ENCODE measurements at regions not wholly inside any gene's neighbourhood (a gene's known extent, or its start where the extent isn't known, plus 50 kb on each side); places are given as distances from the start of the nearest gene placed in this dataset.

- no peak for DNase-seq (ENCODE audit: low spot score)
Measured at GRCh38 chr3:24937228-24937627, 442.6 kb upstream of the THRB start.

DNA sequence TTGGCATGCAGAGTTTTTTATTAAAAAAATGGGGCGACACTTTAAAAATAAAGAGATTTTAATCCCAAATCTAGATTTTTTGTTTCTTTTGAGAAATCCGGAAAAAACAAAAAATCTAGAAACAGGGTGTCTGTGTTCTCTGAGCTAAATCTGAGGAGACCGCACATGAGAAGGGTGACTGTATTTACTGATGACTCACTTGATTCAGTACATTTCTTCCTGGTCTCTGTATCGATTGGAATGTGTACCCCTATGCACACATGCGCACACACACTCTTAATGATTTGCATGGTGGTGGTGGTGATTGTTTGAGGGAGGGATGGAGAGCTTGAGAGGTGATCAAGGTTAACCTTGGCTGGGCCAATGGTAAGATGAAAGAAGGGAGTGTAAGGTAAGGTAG is 443.1 kb upstream of the THRB start:
- DNase-seq (ENCODE audit: low spot score): no peak

DNA sequence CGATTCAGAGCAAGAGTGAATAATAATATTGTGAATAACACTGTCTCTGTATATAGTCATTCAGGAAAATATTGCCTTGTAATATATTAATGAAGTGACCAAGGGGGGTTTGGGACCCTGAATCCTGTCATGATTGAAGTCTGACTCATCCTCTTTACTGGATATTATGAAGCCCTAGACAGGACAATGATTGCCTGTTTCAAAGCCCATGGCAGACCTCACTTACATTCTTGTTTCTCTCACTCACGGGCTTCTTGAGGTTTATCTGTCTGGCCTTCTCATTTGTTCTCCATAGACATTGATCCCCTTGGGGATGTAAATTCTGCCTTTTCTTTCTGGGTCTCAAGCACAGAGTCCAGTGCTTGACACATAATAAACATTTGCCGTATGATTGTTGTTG is 449.3 kb upstream of the THRB start:
- DNase-seq (ENCODE audit: low spot score): no peak

GRCh38 chr3:24944805-24945520 is 450.3 kb upstream of the THRB start:
- no peak for DNase-seq (ENCODE audit: low spot score)

GRCh38 chr3:24945563-24945962 is 450.9 kb upstream of the THRB start:
- no peak for DNase-seq (ENCODE audit: low spot score)

DNA sequence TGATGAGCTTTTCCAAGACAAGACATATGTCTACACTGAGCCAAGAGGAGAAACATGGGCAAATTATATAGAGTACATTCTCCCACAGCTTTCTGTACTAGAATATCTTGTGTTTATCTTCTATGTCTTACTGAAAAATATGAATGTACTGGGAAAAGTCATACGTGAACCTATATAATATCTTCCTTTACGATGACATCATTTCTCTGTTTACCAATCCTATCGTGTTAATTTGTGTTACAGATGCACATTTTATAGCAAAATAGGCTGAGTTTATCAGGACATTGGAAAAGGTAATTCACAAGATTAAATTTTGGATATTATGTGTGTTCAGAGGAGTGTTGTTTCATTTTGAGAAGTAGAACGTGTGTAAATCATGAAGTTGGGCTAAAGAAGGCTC is 452.5 kb upstream of the THRB start:
- DNase-seq (ENCODE audit: low spot score): no peak

DNA sequence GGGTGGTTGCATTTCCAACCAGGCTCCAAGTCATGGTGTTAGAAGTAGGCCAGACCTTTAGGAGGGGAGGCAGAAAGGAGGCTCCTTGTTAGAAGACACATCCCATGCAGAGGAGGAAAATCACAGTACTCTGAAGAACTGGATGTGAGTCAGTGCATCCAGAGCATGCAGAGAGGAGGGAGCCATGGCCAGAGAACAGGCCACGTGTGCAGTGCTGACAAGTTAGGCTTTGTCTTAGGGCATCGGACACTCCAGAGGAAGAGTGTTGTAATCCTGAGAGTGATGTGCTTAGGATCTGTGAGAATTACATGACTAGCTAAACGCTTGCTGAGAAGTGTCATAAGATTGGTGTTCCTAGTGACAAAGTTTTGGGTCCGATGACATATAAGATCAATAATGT is 456.5 kb upstream of the THRB start:
- peak; percentile 51 for DNase-seq (ENCODE audit: low spot score)

DNA sequence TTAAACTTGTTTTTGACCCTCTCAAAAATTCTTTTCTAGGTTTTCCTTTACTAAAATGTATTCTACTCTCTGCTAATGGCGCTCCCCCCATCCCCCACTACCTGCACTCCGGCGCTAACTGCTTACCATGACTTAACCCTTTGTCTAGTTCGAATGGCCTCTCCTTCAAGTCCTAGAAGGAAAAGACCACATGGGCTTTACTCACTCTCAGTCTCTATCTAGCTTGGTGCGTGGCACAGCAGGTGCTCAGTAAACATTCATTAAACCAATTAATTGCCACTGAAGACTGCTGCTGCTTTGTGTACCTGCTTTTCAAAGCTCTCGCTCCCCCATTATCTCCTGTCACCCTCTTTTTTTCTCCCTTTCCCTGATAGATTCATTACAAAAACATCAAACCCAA is 457.7 kb upstream of the THRB start:
- DNase-seq (ENCODE audit: low spot score): no peak

- DNase-seq (ENCODE audit: low spot score): no peak
Measured at GRCh38 chr3:24953060-24953771, 458.6 kb upstream of the THRB start.

DNA sequence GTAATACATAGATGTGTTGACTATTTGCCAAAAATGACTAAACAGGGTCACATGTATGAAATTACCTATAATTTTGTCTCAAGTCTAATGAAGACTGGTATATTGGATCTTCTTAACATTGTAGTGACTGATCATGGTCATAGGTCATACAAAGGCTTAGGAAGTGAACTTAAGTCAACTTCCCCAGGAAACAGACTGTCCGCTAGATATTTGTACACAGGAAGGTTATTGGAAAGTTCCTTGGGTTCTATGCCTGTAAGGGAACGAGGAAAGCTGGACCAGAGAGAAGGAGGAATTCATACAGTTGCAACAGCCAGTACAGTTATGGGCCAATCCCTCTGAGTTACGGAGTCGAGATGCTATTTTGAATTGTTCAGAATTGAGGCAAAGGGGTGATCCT is 462.0 kb upstream of the THRB start:
- no peak for DNase-seq (ENCODE audit: low spot score)

- no peak for DNase-seq (ENCODE audit: low spot score)
Measured at GRCh38 chr3:24958271-24958670, 463.6 kb upstream of the THRB start.

DNA sequence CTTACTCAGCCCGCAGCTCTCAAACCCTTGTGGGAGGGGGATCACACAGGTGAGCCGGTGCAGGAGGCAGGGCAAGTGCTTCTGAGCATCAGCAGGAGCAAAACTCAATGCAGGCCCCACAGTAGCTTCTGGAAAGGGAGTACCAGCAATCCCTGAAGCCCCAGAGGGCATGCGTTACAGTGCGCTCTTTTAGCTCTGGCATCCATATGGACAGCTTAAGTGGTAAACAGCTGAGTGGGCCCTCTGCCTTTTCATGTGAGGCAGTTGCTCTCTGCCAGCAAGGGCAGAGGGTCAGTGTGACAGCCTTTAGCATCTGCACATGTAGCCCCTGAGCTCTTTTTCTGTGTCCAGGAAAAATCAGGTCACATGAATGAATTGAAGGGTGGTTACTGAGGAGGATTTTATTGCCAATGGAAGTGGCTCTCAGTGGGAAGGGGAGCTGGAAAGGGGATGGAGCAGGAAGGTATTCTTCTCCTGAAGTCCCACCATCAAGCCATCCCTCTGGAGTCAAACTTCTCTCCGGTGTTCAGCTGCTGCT is 464.3 kb upstream of the THRB start:
- DNase-seq (ENCODE audit: low spot score): no peak

DNA sequence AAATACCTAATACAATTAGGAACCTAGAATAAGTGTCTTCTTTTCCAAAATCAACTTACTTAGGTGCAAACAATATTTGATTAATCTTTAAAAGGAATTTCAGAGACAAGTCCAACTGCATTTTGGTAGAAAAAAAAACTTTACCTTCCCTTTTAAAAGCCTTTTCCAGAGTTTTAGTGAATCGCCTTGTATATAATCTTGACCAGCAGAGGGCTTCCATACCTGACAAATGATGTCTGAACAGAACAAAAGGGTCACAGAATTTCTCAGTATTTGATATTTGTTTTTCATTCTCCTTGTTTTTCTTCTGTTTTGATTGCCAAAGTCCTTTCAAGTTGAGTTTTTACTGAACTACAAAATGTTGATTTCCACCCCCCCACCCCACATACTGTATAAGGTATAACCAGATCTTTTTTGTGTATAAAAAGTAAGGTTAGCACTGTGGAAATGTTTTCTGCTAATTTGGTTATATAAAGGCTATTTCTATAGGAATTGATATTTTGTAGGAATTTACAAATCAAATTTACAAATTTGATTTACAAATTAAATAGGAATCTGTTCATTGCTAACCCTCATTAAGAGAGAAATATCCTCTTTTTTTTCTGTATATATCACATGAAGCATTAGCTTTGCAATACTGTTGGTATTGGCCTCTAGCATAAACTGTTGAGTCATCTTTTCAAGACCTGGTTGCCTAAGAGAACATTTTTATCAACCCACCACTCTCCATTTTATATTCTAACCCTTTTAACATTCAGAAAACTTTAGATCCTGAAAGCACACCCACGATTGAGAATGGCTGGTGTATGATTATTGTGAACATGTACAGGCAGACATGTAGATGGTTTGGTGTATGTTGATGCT is 464.1 kb upstream of the RARB start:
- peak; percentile 18 for DNase-seq (ENCODE audit: low spot score)

DNA sequence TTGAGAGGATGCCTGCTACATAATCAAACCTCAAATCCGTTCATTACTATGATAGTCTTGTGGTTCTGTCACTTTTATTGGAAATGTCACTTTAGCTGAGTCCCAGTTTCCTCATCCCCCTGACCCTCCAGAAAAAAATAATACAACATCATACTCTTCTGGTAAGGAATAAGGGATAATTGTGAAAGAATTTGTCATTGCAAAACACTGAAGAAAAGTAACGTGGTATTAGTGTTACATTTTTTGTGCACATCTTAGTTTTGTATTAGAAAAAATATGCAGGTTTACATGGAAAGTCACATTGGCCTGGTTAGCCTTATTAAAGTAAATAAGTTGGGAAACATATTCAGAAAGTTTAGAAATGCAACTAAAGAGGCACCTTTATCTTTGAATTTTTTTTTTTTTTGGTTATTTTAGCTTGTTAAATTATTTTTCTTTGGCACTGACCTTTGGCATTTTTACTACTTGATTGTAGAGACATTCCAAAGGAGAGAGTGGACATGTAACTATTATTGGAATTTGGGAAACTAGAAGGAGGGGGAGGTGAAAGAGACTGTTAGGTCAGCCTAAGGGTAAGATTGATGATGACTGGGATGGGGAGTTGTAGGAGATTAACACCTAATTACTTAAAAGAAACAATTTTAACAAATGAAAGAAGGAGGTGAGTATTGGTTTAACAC is 462.2 kb upstream of the RARB start:
- DNase-seq (ENCODE audit: low spot score): no peak

DNA sequence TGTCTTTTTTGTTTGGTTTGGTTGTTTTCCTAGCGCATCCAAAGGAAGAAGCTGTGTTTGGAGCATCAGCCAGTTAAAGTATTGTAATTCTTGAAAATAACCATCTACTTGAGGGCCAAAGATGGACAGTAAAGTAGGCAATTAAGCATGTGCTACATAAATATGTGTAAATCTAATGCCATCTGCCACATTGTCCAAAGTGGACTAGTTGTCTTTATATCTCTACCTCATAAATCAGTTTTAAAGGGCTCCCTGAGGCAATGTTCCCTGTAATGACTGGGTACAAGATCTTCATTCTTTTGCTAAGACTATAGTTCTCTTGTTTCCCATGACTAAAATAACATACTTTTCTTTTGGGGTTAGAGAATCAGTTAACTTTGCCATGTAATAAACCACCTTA is 460.0 kb upstream of the RARB start:
- DNase-seq (ENCODE audit: low spot score): no peak

GRCh38 chr3:24972491-24972890 is 455.6 kb upstream of the RARB start:
- DNase-seq (ENCODE audit: low spot score): no peak

GRCh38 chr3:24981309-24981708 is 446.8 kb upstream of the RARB start:
- DNase-seq (ENCODE audit: low spot score): no peak

- DNase-seq (ENCODE audit: low spot score): no peak
Measured at GRCh38 chr3:24981924-24982323, 446.1 kb upstream of the RARB start.

GRCh38 chr3:24985668-24986067 is 442.4 kb upstream of the RARB start:
- DNase-seq (ENCODE audit: low spot score): peak; percentile 50

DNA sequence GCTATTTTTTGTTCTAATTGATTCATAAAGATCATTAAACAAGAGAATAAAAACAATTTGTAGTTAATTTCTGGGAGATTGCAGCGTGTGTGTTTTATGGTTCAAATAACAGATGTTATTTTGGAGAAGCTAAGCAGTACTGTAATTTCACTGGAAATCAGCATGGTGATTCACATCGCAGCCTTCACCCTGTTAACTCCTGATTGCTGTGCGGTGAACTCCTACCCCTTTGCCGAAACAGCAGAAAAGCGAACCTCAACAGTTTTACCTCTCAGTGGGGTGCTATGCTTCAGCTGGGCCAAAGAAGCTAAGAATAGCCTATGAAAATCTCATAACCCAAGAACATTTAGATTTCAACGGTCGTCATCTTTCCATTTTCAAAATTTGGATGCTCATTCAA is 441.5 kb upstream of the RARB start:
- peak; percentile 12 for DNase-seq (ENCODE audit: low spot score)

DNA sequence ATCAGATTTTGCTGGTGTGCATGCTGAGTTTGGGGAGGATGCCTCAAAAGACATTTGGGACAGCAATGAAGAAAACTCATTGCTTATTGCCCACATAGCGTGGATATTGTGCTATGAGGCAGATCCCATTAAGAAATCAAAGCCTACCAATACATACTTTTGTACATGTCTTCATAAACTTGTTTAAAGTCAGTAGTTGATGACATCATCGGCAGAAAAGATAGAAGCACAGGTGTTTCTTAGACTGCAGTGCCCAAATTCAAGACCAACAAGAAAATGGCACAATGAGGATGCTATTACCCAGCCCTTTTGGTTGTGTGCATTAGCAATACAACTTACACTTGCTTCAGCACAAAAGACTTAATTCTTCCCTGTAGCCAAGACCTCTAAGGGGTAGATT is 428.7 kb upstream of the RARB start:
- DNase-seq (ENCODE audit: low spot score): no peak

DNA sequence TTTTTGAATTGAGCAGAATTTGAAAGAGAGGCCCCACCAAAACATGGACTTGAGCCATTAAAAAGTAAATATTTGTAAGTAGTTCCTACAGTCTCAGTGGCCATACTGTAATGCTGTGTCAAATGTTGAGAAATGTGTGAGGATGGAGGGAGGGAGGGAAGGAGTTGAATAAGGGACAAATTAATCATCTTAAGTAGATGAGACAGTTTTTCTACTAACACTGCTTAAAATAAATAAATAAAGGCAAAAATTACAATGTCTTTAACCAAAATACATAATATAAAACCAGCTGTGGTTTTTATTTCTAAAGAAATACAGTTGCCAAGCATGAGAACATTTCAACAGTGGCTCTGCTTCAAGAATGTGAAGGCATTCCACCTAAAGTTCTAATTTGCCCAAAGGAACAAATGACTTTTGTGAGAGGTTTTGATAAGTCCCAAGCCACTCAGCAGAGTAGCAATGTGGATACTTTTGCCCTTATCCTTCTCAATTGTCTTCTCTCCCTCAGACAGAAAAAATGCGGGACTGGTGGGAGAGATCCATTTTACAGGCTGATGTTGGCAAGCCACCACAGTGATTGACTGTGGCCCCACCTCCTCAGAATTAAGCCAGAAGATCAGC is 427.0 kb upstream of the RARB start:
- no peak for DNase-seq (ENCODE audit: low spot score)

Measured in Ammon's horn (tissue), 1 donor.